ENCODE measurements at regions not wholly inside any gene's neighbourhood (a gene's known extent, or its start where the extent isn't known, plus 50 kb on each side); places are given as distances from the start of the nearest gene placed in this dataset.
"Not testable (repeated sequence)": the region's sequence is repeated elsewhere in the genome, so short reads cannot be mapped to it uniquely, and the experiment has no call there.

DNA sequence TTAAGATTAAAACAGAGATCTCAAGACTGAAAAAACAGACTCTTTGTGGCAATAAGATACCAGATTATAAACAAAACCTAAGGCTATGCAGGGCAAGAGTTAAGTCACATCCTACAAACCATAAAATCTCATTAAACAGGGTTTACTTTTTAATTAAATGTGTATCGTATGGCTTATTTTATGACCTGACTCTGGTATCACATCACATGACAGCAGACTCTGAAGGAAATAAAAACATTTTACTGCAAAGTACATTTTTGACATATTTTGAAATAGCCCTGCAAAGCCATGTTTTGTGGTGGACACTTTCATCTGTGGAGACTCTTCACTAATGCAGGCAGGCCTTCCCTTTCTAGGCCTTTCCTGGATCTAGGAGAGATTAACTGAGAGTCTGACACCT lies 327.6 kb upstream of the CLEC14A start:
- no peak for DNase-seq (ENCODE audit: low read depth in 2 of 2)

DNA sequence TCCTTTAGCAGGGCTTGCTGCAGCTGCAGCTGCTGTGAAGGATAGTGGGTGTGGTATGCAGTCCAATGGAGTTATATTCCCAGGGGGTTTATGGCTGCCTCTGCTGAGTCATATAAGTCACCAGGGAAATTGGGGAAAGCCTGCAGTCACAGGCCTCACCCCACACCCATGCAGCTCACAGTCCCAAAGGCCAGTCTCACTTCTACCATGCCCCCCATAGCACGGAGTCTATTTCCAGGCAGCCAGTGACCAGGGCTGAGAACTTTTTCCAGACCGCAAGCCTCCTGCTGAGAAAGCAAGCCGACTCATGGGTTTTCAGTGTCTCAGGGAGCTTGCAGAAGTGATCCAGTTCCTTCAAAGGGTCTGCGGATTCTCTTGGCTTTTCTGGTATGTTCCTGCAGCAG lies 322.4 kb upstream of the CLEC14A start:
- DNase-seq (ENCODE audit: low read depth in 2 of 2) = no peak

DNA sequence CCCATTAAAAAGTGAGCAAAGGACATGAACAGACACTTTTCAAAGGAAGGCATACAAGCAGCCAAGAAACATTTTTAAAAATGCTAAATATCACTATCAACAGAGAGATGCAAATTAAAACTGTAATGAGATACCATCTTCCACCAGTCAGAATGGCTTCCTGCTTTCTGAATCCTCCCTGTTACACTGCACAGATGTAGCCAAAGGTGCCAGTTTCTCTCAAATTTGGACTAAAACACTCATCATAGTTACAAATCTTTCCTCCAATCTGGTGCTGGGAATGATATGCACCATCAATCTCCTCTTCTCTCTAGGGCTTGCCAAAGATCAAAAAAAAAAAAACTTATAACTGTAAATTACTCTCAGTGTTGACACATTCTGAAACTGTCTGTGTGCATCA lies 311.8 kb upstream of the CLEC14A start:
- DNase-seq (ENCODE audit: low read depth in 2 of 2) = no peak

DNA sequence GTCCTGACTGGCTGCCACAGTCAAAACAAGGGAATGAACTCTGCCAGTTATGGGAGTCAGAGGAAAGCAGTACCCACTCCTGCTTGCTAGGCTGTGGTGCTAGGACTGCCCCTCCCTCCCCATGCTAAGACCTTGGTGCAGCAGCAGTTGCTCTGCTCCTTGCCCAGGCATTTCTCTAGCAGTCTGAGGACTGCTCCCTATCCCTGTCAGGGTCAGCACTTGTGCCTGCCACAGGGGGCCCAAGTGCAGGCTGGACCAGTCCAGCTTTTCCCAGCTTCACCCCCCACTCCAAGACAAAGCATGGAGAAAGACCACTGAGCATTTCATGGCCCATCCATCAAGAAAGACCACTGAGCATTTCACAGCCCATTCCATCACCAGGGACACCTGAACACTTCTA lies 305.8 kb upstream of the CLEC14A start:
- no peak for DNase-seq (ENCODE audit: low read depth in 2 of 2)

DNA sequence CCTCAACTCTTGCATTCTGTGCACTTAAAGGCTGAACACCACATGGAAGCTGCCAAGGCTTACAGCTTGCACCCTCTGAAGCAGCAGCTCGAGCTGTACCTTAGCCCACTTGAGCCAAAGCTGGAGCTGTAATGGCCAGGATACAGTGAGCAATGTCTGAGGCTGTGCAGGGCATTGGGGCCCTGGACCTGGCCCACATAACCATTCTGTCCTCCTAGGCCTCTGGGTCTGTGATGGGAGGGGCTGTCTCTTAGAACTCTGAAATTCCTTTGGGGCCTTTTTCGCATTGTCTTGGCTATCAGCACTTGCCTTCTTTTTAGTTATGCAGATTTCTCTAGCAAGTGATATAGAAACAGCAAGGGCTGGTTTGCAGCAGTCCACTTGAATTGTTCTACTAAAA lies 303.8 kb upstream of the CLEC14A start:
- DNase-seq (ENCODE audit: low read depth in 2 of 2) = no peak

DNA sequence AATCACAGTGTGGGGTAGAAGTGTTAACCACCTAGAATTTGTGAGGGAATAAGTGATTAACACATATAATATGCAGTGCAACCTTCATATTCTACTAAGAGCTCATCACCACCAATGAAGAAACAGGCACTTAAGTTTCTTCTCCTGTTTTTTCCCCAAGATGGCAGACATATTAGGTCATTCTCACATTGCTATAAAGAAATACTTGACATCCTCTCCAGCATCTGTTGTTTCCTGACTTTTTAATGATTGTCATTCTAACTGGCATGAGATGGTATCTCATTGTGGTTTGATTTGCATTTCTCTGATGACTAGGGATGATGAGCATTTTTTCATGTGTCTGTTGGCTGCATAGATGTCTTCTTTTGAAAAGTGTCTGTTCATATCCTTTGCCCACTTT lies 301.5 kb upstream of the CLEC14A start:
- DNase-seq (ENCODE audit: low read depth in 2 of 2) = not testable (repeated sequence)

DNA sequence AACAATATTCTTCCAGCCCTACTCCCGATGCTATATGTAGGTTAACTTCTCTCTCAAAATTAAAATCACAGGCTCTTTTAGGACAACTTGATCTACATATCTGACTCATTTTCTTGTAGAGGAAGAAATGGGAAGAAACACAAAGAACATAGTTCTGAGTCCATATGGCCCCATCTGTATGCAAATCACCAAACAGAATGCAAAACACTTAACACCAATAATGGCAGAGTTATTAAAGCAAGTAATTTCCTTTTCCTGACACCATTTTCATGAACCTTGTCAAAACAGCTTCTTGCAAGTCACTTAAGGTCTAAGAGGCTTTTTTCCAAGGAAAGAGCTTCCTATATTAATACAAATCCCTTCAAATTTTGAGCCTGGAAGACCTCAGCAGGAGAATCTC lies 300.4 kb upstream of the CLEC14A start:
- no peak for DNase-seq (ENCODE audit: low read depth in 2 of 2)

DNA sequence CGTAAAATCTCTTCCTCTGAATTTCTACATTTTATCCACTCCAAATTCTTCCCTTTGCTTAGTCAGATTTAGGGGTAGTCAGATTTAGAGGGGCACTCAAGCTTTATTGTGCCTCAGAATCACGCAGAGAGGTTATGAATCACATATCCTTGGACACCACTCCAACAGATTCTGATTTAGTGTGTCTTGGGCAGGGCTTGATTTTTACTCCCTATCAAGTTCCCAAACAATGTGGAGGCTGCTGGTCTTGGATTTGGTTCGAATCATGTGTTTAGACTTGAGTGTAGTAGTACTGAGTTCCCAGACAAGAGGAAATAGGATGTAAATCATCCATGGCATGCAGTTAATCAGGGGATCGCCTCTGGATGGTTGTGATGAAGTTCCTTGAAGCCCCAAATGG lies 298.1 kb upstream of the CLEC14A start:
- DNase-seq (ENCODE audit: low read depth in 2 of 2) = no peak

DNA sequence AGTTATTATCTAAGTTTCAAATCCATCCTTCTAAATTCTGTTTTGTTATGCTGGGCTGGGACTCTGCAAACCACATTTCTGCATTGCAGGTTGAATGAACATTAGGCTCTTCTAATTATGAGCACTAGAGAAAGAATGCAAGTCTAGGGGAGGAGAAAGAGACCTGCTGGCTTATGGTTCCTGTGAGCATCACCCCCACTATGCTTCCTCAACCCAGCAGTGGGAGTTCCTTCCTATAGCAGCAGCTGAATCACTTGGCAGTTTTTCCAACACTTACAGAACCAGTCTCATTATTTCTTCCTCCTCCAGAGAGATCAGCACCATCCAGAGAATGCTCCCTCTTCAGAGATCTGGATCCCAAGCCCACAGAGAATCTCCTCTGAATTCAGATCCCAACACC lies 297.7 kb upstream of the CLEC14A start:
- DNase-seq (ENCODE audit: low read depth in 2 of 2) = no peak

DNA sequence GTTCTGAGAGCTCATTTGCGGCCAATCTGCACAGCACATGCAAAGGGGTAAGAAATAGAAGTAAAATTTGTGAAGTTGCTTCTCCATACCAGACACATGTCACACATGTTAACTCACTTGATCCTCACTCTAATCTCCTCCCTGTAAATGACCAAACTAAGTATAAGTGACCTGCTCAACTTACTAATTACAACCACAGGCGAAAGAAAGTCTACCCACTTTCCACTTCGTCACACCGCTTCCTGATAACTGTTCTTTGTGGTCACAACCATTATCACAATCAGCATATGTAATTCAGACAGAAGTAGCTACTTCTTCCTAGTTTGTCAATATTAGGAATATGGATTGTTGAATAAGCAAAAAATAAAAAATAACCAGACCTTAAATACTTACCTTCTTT lies 293.7 kb upstream of the CLEC14A start:
- DNase-seq (ENCODE audit: low read depth in 2 of 2) = no peak

DNA sequence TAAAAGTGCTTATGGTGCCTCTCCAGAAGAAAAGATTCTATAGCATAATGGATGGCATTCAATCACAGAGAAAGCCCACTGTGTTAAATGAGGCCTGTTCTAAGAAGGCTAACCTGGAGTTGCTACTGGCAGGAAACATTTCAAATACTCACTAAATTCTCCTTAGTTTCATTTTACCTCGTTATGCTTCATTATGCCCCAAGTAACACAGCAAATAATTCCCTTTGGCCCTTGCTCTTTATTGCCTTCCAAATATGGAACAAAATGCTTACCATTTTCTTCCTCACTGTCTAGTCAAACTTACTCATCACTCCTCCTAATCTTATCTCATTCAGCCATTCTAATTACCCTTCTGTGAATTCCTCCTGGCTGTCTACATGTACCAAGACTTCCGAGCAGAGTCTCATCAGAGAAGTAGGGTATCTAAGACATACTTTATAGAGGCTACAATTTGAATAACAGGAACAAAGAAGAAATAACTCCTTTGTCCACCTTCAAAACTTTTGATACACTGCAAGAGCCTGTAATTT lies 292.1 kb upstream of the CLEC14A start:
- no peak for DNase-seq (ENCODE audit: low read depth in 2 of 2)

DNA sequence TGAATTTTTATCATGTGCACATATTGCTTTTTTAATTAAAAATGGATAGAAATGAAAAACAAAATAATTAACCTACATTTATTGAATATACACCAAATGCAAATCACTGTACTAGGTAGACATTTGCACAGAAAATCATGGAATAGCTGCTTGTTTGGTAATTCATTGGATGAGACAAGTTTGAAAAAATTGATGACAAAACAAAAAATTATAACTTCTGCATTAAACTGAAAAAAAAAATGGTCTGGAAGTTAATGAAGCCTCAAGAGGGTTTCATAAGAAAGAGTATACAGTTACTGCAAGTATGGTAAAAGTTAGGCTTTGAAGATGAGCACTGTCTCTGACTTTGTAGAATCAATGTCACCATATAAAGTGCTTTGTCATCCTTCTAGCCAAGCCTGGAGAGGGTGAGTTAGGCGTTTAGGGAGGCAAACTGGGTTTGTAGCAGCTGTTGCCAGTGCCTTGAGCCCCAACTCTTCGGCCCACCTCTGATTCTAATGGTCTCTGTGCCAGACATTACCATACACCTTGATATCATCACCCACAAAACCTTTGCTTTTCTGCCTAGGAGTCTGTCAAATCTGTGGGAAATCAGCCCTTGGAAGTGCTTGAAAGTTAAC lies 291.1 kb upstream of the CLEC14A start:
- no peak for DNase-seq (ENCODE audit: low read depth in 2 of 2)

DNA sequence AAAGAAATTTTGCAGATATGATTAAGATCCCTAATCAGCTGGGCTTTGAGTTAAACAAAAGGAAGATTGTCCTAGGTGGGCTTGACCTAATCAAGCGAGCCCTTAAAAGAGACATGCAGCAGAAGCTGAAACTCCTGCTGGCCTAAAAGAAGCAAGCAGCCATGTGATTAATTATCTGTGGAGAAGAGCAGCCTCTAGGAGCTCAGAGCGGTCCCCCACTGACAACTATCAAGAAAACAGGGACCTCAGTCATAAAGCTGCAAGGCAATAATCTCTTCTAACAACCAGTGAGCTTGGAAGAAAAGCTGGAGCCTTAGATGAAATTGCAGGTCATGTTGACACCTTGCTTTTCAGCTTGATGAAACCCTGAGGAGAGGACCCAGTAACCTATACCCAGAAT lies 288.9 kb upstream of the CLEC14A start:
- DNase-seq (ENCODE audit: low read depth in 2 of 2) = no peak

DNA sequence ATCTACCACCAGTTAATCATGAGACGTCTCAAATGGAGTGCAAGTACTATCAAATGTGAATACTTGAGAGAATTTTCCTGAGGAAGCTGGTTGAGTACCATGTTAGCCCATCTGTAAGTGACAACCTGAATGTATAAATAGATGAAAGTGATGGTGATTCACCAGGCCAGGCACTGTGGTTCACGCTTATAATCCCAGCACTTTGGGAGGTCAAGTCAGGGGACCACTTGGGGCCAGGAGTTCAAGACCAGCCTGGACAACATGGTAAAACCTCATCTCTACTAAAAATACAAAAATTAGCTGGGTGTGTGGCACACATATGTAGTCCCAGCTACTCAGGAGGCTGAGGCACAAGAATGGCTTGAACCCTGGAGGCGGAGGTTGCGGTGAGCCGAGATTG lies 288.0 kb upstream of the CLEC14A start:
- not testable (repeated sequence) for DNase-seq (ENCODE audit: low read depth in 2 of 2)

DNA sequence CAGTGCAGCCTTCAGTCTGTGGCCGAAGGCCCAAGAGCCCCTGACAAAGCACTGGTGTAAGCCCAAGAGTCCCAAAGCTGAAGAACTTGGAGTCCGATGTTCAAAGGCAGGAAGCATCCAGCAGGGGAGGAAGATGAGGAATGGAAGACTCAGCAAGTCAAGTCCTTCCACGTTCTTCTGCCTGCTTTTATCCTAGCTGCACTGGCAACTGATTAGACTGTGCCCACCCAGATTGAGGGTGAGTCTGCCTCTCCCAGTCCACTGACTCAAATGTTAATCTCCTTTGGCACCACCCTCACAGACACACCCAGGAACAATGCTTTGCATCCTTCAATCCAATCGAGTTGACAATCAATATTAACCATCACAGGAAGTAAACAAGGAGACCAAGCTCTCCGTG lies 282.2 kb upstream of the CLEC14A start:
- DNase-seq (ENCODE audit: low read depth in 2 of 2) = not testable (repeated sequence)

DNA sequence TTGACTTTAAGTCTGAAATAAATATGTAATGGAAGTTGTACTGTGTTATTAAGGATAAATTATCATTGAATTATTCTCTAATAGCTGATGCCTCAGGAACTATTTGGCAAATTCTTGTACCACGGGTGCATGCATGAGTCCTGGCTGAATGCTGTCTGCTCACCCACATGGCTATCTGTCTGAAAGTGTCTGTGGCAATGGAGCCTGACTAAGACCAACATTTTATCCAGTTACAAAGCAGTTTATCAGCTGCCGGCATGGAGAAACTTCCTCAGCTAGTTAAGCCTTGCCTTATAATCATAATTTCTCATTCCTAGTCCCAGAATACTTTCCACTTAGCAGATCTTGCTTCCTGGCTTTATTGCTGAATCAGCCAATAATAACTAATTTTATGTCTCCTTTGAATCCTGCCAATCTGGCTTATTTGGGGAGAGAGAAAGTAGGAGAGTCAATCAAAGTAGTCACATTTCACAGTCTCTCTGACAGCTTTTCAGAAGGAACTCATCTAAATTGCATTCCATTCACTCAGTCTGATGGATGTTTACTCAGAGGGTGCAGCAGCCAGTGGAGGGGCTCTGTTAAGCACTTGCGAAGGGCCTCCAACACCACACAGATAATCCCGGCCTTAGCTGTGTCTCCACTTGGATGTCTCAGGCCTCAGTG lies 280.6 kb upstream of the CLEC14A start:
- DNase-seq (ENCODE audit: low read depth in 2 of 2) = no peak

DNA sequence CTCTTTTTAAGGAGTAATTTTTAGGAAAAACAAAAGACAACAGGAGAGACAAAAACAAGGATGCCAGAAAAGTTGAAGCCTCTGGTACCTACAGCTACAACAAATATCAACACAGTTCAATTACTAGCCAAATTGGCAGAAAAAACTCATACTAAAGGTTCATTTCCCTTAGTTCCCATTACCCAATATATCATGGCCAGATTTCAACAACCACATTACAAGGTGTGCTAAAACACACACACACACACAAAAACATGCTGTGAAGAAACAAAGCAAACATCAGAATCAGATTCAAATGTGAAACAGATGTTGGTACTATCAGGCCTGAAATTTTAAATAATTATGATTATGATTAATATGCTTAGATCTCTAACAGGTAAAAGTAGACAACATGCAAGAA lies 272.7 kb upstream of the CLEC14A start:
- DNase-seq (ENCODE audit: low read depth in 2 of 2) = no peak

DNA sequence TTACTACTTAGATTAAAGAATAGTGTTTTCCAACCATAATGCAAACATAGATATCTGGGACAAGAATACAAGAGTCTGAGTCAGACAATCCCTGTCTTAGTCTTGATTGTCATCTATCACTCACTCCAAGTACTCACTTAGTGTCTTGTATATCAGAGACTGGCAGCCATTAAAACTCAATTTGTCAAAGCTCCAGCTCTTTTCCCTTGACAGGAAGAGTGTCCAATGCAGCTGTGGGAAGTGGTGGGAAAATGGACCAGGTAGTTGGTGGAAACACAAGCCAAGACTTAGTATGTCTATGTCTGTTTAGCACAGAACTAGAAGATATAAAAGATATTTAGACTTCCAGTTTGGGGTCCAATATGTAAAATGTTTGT lies 271.6 kb upstream of the CLEC14A start:
- no peak for DNase-seq (ENCODE audit: low read depth in 2 of 2)

DNA sequence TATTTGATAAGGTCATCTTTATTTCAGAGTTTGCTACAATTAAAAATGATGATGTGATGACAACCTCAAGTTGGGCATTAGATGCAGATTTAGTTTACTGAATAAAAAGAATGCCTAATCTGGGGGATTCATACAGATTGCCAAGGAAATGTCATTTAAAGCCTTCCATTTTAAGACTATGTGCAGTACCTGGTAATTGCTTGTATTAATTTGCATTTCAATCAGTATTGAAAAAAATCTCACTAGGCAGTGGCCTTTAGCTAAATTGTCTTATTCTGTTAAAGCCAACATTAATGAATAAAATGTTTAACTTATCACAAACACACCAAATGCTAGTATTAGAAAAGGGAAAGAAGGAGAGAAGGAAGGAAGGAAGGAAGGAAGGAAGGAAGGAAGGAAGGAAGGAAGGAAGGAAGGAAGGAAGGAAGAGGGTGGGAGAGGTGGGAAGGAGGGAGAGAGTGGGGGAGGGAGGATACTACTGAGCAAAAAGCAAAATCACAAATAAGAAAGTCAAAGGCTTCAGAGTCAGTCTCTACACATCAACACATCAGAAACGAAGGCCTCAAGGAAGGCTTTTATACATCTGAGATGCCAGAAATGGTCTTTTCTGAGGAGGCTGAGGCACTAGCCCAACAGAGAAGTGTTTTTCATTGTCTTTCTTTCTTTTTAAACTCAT lies 271.1 kb upstream of the CLEC14A start:
- DNase-seq (ENCODE audit: low read depth in 2 of 2) = no peak

DNA sequence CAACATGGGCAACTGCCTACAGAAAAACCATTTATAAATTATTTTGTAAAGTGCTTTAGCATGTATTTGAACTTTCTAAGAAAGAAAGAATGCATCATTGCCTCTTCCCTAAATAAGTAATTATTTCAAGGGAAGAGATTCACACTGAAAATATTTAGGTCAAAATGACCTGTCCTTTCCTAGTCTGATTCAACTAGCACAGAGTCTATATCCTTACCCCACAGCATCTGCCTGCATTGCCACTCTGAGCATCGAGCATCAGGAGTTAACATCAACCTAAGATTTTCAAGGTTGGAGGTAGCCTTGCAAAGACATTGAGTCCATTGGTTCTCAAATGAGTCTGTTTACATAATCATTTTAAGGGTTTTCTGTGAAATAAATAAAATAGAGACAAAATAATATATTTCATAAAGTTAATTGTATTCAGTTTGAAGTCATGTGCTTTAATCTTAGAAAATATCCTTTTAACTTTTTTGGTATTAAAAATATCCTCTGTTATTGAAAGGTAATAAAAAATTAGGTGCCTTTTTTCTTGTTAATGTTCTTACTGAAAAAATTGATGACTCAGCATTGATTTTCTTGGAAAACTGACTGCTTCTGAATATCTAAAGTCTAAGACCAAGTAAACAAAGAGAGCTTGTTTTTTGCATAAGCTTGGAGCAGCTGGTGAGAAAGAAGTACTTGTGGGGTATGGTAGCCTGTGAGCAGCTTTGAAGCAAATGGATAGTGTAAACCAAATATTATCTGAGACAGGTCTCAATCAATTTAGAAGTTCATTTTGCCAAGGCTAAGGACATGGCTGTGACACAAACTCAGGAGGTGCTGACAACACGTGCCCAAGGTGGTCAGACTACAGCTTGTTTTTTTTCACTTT lies 269.0 kb upstream of the CLEC14A start:
- DNase-seq (ENCODE audit: low read depth in 2 of 2) = no peak

DNA sequence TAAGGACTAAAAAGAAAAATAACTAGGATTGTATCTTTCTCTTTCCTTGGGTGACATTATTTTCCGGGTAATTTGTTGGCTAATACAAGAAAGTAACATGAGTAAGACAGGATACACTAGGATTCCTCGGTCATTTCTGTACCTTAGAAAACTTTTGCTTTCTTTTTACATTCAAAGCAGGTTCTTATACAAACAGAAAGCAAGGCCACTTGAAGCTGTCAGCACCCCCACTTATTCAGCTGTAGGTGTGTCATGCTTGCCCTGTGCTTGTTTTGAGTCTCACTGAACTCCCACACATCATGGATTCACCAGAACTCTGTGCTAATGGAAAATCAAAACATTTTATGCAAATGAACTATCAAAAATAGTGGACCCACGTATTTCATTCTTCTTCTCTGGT lies 266.8 kb upstream of the CLEC14A start:
- no peak for DNase-seq (ENCODE audit: low read depth in 2 of 2)

DNA sequence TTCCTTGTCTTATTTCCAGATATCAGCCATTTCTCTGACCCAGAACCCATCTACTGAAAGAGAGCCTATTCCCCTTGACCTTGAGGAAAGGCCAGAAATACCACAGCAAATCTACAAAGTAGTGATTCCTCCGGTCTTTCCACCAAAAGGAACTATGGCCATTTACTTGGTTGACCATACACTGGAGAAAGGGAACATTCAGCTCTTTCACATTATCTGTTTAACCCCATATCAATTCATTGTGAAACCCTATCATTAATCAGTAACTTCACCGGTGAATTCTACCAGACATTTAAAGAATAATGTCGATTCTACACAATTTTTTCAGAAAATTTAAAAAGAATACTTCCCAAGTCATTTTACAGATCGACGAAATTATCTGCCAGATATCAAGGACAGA lies 265.7 kb upstream of the CLEC14A start:
- DNase-seq (ENCODE audit: low read depth in 2 of 2) = no peak
